Neuronal stem cell (in vitro differentiated cells): ENCODE measurements at regions not wholly inside any gene's neighbourhood (a gene's known extent, or its start where the extent isn't known, plus 50 kb on each side); places are given as distances from the start of the nearest gene placed in this dataset.

Experiments used
- DNase-seq: peaks from one replicate; pipeline ENCODE4 v3.0.0-alpha.2; 2013; ENCODE audit warnings: low spot score
- H2AFZ ChIP-seq: one replicate; pipeline ENCODE4 v1.6.1; 2013; ENCODE audit warnings: mild to moderate bottlenecking, low read length, inconsistent platforms
- H2AK5ac ChIP-seq: 2 replicates; pipeline ENCODE4 v1.6.1; 2013; ENCODE audit warnings: low read depth, mild to moderate bottlenecking, inconsistent platforms, low read length, moderate library complexity, mixed read lengths
- H2BK120ac ChIP-seq: 2 replicates; pipeline ENCODE4 v1.6.1; 2013; ENCODE audit warnings: low read depth, mild to moderate bottlenecking, inconsistent platforms, low read length, moderate library complexity, mixed read lengths
- H2BK12ac ChIP-seq: one replicate; pipeline ENCODE4 v1.6.1; 2013; ENCODE audit warnings: low read length, inconsistent platforms
- H2BK15ac ChIP-seq: 2 replicates; pipeline ENCODE4 v1.6.1; 2013; ENCODE audit warnings: mild to moderate bottlenecking, low read length, inconsistent platforms, mixed read lengths
- H2BK5ac ChIP-seq: one replicate; pipeline ENCODE4 v1.6.1; 2013; ENCODE audit warnings: inconsistent platforms, mild to moderate bottlenecking, low read length, moderate library complexity
- H3K14ac ChIP-seq: one replicate; pipeline ENCODE4 v1.6.1; 2013; ENCODE audit warnings: low read length, inconsistent platforms
- H3K18ac ChIP-seq: 2 replicates; pipeline ENCODE4 v1.6.1; 2013; ENCODE audit warnings: low read length, inconsistent platforms
- H3K23ac ChIP-seq: 2 replicates; pipeline ENCODE4 v1.6.1; 2013; ENCODE audit warnings: low read depth, mild to moderate bottlenecking, mixed read lengths, low read length, inconsistent platforms; ENCODE audit not compliant: poor library complexity
- H3K27ac ChIP-seq: replicated peaks from 3 replicates; pipeline ENCODE4 v1.5.1; 2013; ENCODE audit warnings: low read length, inconsistent platforms
- H3K27me3 ChIP-seq, 3 experiments: 2 replicates each; pipeline ENCODE4 v1.6.1; 2013; ENCODE audit warnings: low read length in 3 of 3, mild to moderate bottlenecking in 2 of 3, inconsistent platforms in 1 of 3, low read depth in 1 of 3, mixed read lengths in 1 of 3, moderate library complexity in 1 of 3; ENCODE audit not compliant: control insufficient read depth in 3 of 3, insufficient read depth in 3 of 3
- H3K36me3 ChIP-seq, 2 donors: replicated peaks in 1 of 2; 2 replicates each; pipeline ENCODE4 v1.6.1; 2013; ENCODE audit warnings: low read length in 2 of 2; ENCODE audit not compliant: control insufficient read depth in 2 of 2, insufficient read depth in 2 of 2
- H3K4ac ChIP-seq: 2 replicates; pipeline ENCODE4 v1.6.1; 2013; ENCODE audit warnings: inconsistent platforms, mild to moderate bottlenecking, low read length, moderate library complexity
- H3K4me1 ChIP-seq, 2 donors: 1 replicate in 1 of 2; 2 replicates in 1 of 2; pipeline ENCODE4 v1.6.1; 2013; ENCODE audit warnings: low read length in 2 of 2, low read depth in 1 of 2; ENCODE audit not compliant: control insufficient read depth in 2 of 2, insufficient read depth in 1 of 2
- H3K4me2 ChIP-seq: one replicate; pipeline ENCODE4 v1.6.1; 2013; ENCODE audit warnings: mild to moderate bottlenecking, low read length, inconsistent platforms; ENCODE audit not compliant: insufficient read depth, poor library complexity, severe bottlenecking
- H3K4me3 ChIP-seq, 2 donors: 2 replicates each; pipeline ENCODE4 v1.5.1; 2013; ENCODE audit warnings: low read length in 2 of 2, mild to moderate bottlenecking in 2 of 2, inconsistent platforms in 1 of 2, moderate library complexity in 1 of 2
- H3K79me1 ChIP-seq: one replicate; pipeline ENCODE4 v1.6.1; 2013; ENCODE audit warnings: low read depth, mild to moderate bottlenecking, inconsistent platforms, low read length, moderate library complexity
- H3K9ac ChIP-seq: one replicate; pipeline ENCODE4 v1.6.1; 2013; ENCODE audit warnings: mild to moderate bottlenecking, low read depth, low read length, inconsistent platforms; ENCODE audit not compliant: poor library complexity
- H3K9me3 ChIP-seq, 2 donors: replicated peaks in 1 of 2; 2 replicates each; pipeline versions ENCODE3 to v1.6.1; 2013; ENCODE audit warnings: low read length in 2 of 2, mild to moderate bottlenecking in 2 of 2, inconsistent platforms in 1 of 2, low read depth in 1 of 2, mixed read lengths in 1 of 2, moderate library complexity in 1 of 2; ENCODE audit not compliant: control insufficient read depth in 2 of 2, insufficient read depth in 1 of 2
- H4K8ac ChIP-seq: one replicate; pipeline ENCODE4 v1.6.1; 2013; ENCODE audit warnings: low read depth, mild to moderate bottlenecking, inconsistent platforms, low read length, moderate library complexity
- H4K91ac ChIP-seq: one replicate; pipeline ENCODE4 v1.6.1; 2013; ENCODE audit warnings: low read length, low read depth, mild to moderate bottlenecking, inconsistent platforms; ENCODE audit not compliant: poor library complexity
- WGBS, 2 donors: extraction: QIAGEN DNeasy Blood & Tissue Kit; methylation state at CpG; one replicate each; pipeline ENCODE4 v1.1.7; 2013; ENCODE audit warnings: missing lambda C conversion rate in 2 of 2, mixed read lengths in 1 of 2; ENCODE audit not compliant: insufficient read length in 2 of 2, insufficient replicate concordance in 1 of 2; ENCODE audit errors: extremely low coverage in 2 of 2; 5-methylcytosine and 5-hydroxymethylcytosine counted together

DNA sequence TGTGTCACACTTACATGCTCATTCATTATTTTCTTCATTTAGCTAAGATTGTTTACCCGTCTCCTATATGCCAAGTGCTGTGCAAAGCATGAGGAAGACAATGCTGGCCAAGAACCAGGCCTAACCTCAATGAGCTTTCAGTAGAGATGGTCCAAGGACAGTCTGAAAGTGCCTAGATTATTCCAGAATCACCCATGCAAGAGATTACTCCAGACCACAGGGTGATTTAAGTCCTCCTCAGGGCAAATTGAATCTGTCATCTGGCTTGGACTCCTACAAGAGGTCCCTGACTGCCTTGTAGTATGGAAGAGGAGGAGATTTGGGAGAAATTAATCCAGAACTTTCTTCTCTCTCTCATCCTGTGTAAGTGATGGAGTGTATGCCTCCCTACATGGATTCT lies 99.4 kb upstream of the NDP start:
- no peak overlapping the region for H4K91ac ChIP-seq
- DNase-seq = no peak
- H3K14ac ChIP-seq = no peak overlapping the region
- no peaks in the 10 kb centered on the region for H3K36me3 ChIP-seq
- H3K4me1 ChIP-seq = no peaks in the 10 kb centered on the region
- no peak overlapping the region for H2AFZ ChIP-seq
- H3K18ac ChIP-seq = no peak overlapping the region
- no peak overlapping the region for H2BK120ac ChIP-seq
- H2BK5ac ChIP-seq = no peak overlapping the region
- no peaks in the 10 kb centered on the region for H3K79me1 ChIP-seq
- no peak overlapping the region for H2BK15ac ChIP-seq
- H3K23ac ChIP-seq = no peak overlapping the region
- H4K8ac ChIP-seq = no peak overlapping the region
- no peak overlapping the region for H3K4me2 ChIP-seq
- no peaks in the 10 kb centered on the region for H3K9me3 ChIP-seq
- no peak overlapping the region for H2AK5ac ChIP-seq
- no peak overlapping the region for H3K27ac ChIP-seq
- H3K4ac ChIP-seq = no peak overlapping the region
- no peak overlapping the region for H2BK12ac ChIP-seq
- H3K4me3 ChIP-seq = no peak overlapping the region
- no peak overlapping the region for H3K9ac ChIP-seq
- H3K27me3 ChIP-seq = no peaks in the 10 kb centered on the region
- no CpG with 5 or more reads among the region's 1 CpG for WGBS, 2 donors

DNA sequence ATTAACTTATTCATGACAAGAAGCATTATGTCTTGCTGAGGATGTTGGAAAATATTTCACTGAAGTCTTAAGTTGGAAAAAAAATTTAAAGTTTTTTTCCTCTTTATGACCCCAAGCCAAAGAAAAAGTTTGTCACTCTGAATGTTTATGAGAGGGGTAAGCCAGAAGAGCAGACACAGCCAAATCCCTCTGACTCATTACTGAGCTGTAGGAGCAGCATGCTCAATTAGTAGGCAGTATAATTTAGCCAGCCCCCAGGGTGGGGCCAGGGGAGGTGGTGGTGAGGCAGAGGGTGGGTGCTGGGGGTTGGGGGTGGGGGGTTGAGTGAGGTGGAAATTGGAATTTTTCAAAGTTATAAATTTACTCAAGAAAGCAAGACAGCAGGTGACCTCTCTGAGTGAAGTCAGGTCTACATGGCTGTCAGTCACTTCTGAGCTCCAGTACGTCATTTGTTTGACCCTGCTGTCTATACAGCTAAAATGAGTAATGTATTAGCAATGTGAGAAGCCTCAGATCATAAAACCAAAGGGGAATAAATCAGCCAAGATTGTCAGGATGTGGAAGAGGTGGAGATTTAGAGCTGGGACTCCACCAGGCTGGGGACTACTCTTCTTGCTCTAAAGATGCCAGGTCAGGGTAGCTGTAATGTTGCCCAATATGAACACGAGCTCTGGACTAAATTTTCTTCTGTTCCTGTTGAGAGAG lies 98.8 kb upstream of the NDP start:
- Histone ChIP-seq H2BK5ac (no peak overlapping the region), H3K14ac (no peak overlapping the region), H3K27ac (no peak overlapping the region), H2AK5ac (no peak overlapping the region), H2AFZ (no peak overlapping the region), H3K27me3 (no peaks in the 10 kb centered on the region), H2BK12ac (no peak overlapping the region), H4K91ac (no peak overlapping the region), H3K36me3 (no peaks in the 10 kb centered on the region), H4K8ac (no peak overlapping the region), H3K4me1 (no peaks in the 10 kb centered on the region), H3K4ac (no peak overlapping the region), H3K9ac (no peak overlapping the region), H3K79me1 (no peaks in the 10 kb centered on the region), H2BK120ac (no peak overlapping the region), H3K23ac (no peak overlapping the region), H3K9me3 (no peaks in the 10 kb centered on the region), H2BK15ac (no peak overlapping the region), H3K18ac (no peak overlapping the region), H3K4me3 (no peak overlapping the region), H3K4me2 (no peak overlapping the region)
- no peak for DNase-seq
- WGBS, 2 donors = no CpG with 5 or more reads among the region's 2 CpGs

DNA sequence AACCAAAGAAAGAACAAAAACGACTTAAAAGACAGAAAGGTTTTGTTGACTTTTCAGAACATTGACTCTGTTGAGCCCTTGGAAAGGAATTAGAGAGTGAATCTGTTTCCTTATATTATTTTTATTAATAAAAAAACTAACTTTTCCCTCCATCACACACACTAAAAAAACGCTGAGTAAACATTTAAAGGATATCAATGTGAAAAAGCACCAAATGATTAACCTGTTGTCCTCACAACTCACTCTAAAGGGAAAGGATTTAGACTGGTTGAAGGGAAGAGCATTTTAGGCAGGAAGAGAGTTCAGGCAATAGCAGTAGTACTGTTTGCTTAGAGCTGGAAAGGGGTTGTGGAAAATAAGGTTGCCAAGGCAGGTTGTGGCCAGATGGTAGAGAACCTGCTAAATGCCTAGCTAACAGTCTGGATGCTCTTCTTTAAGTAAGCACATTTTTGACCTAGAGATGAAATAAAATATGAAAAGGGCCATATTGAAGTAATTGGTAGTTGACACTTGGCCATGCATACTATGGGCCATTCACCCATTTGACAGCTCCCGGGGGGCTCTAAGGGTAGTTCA lies 98.0 kb upstream of the NDP start:
- H3K27me3 ChIP-seq = no peaks in the 10 kb centered on the region
- no peak overlapping the region for H3K23ac ChIP-seq
- no peak overlapping the region for H4K8ac ChIP-seq
- no peak overlapping the region for H3K4me3 ChIP-seq
- no peak overlapping the region for H3K4ac ChIP-seq
- H3K4me1 ChIP-seq = no peaks in the 10 kb centered on the region
- H3K14ac ChIP-seq = no peak overlapping the region
- no peak overlapping the region for H2BK15ac ChIP-seq
- WGBS, 2 donors = no CpG with 5 or more reads among the region's 3 CpGs
- H3K4me2 ChIP-seq = no peak overlapping the region
- H4K91ac ChIP-seq = no peak overlapping the region
- no peaks in the 10 kb centered on the region for H3K9me3 ChIP-seq
- no peak overlapping the region for H2AFZ ChIP-seq
- no peak overlapping the region for H2AK5ac ChIP-seq
- no peaks in the 10 kb centered on the region for H3K79me1 ChIP-seq
- H3K18ac ChIP-seq = no peak overlapping the region
- H3K36me3 ChIP-seq = no peaks in the 10 kb centered on the region
- no peak overlapping the region for H2BK120ac ChIP-seq
- no peak overlapping the region for H2BK12ac ChIP-seq
- no peak overlapping the region for H3K9ac ChIP-seq
- no peak overlapping the region for H2BK5ac ChIP-seq
- no peak for DNase-seq
- H3K27ac ChIP-seq = no peak overlapping the region

DNA sequence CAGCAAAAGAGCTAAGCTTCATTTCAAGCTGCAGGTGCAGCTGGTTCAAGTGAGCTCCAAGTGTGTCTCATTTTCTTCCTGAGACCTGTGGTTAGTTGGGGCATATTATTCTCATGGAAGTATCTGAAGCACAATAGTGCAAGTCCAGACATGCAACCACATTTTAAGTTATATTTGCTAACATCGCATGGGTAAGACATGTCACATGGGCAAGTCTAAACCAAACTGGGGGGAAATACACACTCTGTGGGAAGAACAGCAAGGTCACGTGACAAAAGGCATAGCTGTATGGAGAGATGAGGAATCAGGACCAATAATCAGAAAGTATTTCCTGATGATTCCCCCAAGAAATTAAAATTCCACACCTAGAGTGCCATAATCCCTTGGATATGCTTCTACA lies 94.9 kb upstream of the NDP start:
- no peak overlapping the region for H2BK5ac ChIP-seq
- H4K8ac ChIP-seq = no peak overlapping the region
- no peak overlapping the region for H3K9ac ChIP-seq
- no peaks in the 10 kb centered on the region for H3K79me1 ChIP-seq
- H3K18ac ChIP-seq = no peak overlapping the region
- no peak for DNase-seq
- no peak overlapping the region for H2BK12ac ChIP-seq
- H3K4me1 ChIP-seq = no peaks in the 10 kb centered on the region
- no peak overlapping the region for H2AFZ ChIP-seq
- no peak overlapping the region for H3K4me2 ChIP-seq
- H3K9me3 ChIP-seq = no peaks in the 10 kb centered on the region
- no peak overlapping the region for H3K4ac ChIP-seq
- no peak overlapping the region for H2AK5ac ChIP-seq
- H3K23ac ChIP-seq = no peak overlapping the region
- H3K27ac ChIP-seq = no peak overlapping the region
- no peak overlapping the region for H2BK120ac ChIP-seq
- no peak overlapping the region for H2BK15ac ChIP-seq
- no peak overlapping the region for H3K14ac ChIP-seq
- no CpG with 5 or more reads among the region's 2 CpGs for WGBS, 2 donors
- no peak overlapping the region for H4K91ac ChIP-seq
- no peaks in the 10 kb centered on the region for H3K36me3 ChIP-seq
- H3K27me3 ChIP-seq = no peaks in the 10 kb centered on the region
- no peak overlapping the region for H3K4me3 ChIP-seq
